Stimulated activated CD4-positive, alpha-beta T cell treated with anti-CD3 and anti-CD28 coated beads, TNF-alpha, amount 100 ng/mL, for 4 hours (primary cell): ENCODE measurements at regions not wholly inside any gene's neighbourhood (a gene's known extent, or its start where the extent isn't known, plus 50 kb on each side); places are given as distances from the start of the nearest gene placed in this dataset.
"Not testable (repeated sequence)": the region's sequence is repeated elsewhere in the genome, so short reads cannot be mapped to it uniquely, and the experiment has no call there.

ENCODE experiments used
- DNase-seq, 3 experiments: peaks; one replicate each; pipeline ENCODE4 v3.0.0-alpha.2; 2020; ENCODE audit warnings: low read depth in 3 of 3

DNA sequence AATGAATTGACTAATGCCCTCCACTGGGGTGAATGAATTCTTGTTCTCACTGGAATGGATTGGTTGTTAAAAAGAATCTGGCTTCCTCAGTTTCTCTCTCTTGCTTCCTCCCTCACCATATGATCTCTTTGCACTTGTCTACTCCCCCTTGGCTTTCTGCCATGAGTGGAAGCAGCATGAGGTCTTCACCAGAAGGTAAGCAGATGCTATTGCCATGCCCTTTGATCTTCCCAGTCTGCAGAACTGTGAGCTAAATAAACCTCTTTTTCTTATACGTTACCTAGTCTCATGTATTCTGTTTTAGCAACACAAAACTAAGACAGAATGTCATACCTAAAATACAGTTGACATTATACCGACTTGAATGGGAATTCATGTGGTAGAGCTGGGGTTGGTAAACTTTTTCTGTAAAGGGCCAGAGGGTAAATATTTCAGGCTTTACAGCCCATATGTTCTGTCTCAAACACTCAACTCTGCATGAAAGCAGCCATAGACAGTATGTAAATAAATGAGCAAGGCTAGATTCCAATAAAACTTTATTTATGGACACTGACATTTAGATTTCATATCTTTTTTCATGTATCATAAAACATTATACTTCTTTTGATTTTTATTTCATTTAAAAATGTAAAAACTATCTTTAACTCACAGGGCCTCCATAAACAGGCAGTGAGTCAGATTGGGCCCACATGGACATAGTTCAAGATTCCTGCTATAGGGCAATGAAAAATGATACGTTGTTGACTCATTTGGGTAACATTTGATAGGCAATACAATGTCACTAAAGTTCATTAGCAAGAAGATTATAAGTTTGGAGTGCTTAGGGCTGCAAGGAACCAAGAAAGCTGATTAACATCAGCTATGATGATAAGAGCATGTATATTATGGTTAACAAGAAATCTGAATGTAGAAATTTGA, 79.4 kb upstream of the TLE4 start:
- no peak for DNase-seq

GRCh38 chr9:79500196-79500864, 71.4 kb upstream of the TLE4 start:
- not testable (repeated sequence) for DNase-seq

DNA sequence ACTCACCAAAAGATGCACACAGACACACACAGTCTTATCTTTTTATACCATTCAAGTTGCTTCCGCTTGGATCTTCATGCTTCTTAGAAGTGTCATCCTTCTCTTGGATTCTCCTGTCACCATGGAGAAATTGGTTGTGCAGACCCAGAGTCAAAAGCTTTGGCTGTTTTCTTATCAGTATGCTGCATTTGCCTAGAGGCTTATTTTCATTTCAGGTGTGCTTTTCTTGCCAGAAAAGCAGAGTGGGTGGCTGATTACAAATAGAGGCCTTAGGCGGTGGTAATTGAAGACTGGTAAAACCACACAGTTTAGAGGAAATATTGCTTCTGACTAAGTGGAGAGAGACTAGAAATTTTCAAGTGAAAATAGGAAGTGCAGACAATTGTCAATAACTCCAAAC, 70.2 kb upstream of the TLE4 start:
- no peak for DNase-seq

DNA sequence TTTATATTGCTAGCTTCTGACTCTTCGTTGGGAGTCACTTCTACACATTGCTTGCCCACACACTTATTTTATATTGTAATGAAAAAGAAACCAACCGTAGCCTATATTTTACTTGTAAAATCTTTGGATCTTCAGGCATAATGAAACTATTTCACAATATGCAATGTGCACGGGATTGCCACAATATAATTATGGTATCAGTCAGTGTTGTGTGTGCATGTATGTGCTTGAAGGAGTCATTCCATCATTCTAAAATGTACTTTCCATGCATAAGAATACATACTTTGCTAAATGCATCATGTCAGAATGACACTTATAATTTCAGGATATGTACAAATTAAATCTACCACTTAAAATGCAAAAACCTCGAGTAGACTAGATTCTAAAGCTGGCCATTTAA, 64.0 kb upstream of the TLE4 start:
- no peak for DNase-seq

GRCh38 chr9:79512251-79512650, 59.5 kb upstream of the TLE4 start:
- DNase-seq: no peak
